GM12872 (cell line): ENCODE measurements at regions not wholly inside any gene's neighbourhood (a gene's known extent, or its start where the extent isn't known, plus 50 kb on each side); places are given as distances from the start of the nearest gene placed in this dataset.

Experiments used
- CTCF ChIP-seq: IDR thresholded peaks from 3 replicates; pipeline ENCODE4 v1.5.1; 2011; ENCODE audit warnings: low read depth, mild to moderate bottlenecking, low read length, moderate library complexity; ENCODE audit not compliant: insufficient read depth

GRCh38 chr9:3756071-3756470 is 230.3 kb upstream of the RFX3 start:
- TF ChIP-seq CTCF: no peak

- no peak for TF ChIP-seq CTCF
These were observed 225.4 kb upstream of the RFX3 start for GRCh38 chr9:3751125-3751758.

GRCh38 chr9:3750321-3750720 is 224.5 kb upstream of the RFX3 start:
- no peak for TF ChIP-seq CTCF

GRCh38 chr9:3746296-3747275 is 220.8 kb upstream of the RFX3 start:
- TF ChIP-seq CTCF: no peak

- TF ChIP-seq CTCF: no peak
These were observed 218.2 kb upstream of the RFX3 start for GRCh38 chr9:3743901-3744413.

DNA sequence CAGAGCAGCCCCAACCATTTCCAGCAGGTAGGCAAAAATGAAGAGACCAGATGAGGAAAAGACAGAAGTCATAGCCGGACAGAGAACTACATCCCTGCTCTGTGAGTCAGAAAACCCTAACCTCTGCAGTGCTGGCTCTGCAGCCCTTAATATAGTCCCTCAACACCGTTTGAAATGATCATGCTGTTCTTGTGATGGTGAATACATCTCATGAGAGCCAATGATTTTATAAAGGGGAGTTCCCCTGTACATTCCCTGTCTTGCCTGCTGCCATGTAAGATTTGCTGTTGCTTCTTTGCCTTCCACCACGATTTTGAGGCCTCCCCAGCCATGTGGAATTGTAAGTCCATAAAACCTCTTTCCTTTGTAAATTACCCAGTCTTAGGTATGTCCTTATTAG is 216.8 kb upstream of the RFX3 start:
- TF ChIP-seq CTCF: no peak

DNA sequence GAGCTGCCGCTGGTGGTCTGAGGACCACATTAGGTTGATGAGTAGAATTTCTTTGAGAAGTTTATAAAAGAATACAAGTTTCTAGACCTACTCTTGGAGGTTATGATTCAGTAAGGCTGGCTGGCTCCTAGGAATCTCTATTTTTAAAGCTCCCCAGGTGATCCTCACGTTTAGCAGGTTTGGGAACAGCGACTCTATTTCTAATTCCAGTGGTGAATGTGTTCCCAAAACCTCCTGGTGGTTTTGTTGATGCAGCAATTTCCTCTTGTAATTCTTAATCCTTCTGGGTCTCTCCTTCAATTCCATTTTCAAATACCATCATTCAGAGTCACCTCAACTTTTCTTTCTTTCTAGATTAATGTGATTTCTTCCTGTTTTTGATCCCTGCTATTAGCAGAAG is 215.9 kb upstream of the RFX3 start:
- TF ChIP-seq CTCF: no peak
